GM21786 (cell line): ENCODE measurements at regions not wholly inside any gene's neighbourhood (a gene's known extent, or its start where the extent isn't known, plus 50 kb on each side); places are given as distances from the start of the nearest gene placed in this dataset.
"Not testable (repeated sequence)": the region's sequence is repeated elsewhere in the genome, so short reads cannot be mapped to it uniquely, and the experiment has no call there.

Source experiments
- ATAC-seq: cut with Tn5 transposase; IDR thresholded peaks from one replicate; pipeline ENCODE4 v1.9.1; 2021; ENCODE audit not compliant: unreplicated experiment

DNA sequence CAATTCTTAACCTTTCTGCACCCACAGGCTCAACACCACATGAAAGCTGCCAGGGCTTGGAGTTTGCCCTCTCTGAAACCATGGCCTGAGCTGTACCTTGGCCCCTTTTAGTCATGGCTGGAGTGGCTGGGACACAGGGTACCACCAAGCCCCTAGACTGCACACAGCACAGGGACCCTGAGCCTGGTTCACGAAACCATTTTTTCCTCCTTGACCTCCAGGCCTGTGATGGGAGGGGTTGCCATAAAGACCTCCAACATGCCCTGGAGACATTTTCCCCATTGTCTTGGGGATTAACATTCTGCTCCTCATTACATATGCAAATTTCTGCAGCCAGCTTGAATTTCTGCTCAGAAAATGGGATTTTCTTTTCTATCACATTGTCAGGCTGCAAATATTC lies 113.4 kb downstream of the XPNPEP1 start:
- ATAC-seq = not testable (repeated sequence)

GRCh38 chr10:109801191-109801590 lies 122.1 kb downstream of the XPNPEP1 start:
- ATAC-seq = not testable (repeated sequence)

- no peak for ATAC-seq
Measured at GRCh38 chr10:109790647-109791046, 132.7 kb downstream of the XPNPEP1 start.

DNA sequence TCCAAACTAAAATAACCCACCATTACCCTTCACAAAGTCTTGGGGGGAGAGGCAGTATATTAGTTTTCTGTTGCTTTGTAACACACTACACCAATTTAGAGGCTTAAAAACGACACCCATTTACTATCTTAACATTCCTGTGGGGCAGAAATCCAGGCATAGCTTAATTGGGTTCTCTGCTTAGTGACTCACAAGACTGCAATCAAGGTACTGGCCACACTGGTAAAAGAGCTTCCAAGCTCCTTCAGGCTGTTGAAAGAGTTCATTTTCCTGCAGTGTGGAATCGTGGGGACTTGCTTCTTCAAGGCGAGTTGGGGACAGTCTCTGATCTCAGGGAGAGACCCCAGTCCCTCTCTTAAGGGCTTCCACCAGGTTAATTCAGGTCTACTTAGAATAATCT lies 139.1 kb downstream of the XPNPEP1 start:
- ATAC-seq = no peak

GRCh38 chr10:109783286-109783685 lies 140.0 kb downstream of the XPNPEP1 start:
- no peak for ATAC-seq

GRCh38 chr10:109780997-109781396 lies 142.3 kb downstream of the XPNPEP1 start:
- no peak for ATAC-seq

GRCh38 chr10:109778993-109779392 lies 144.3 kb downstream of the XPNPEP1 start:
- ATAC-seq = no peak

- ATAC-seq = no peak
Measured at GRCh38 chr10:109774121-109774440, 149.2 kb downstream of the XPNPEP1 start.

- peak; percentile 44 for ATAC-seq
Measured at GRCh38 chr10:109773288-109774120, 149.8 kb downstream of the XPNPEP1 start.

- no peak for ATAC-seq
Measured at GRCh38 chr10:109770663-109771062, 152.6 kb downstream of the XPNPEP1 start.

DNA sequence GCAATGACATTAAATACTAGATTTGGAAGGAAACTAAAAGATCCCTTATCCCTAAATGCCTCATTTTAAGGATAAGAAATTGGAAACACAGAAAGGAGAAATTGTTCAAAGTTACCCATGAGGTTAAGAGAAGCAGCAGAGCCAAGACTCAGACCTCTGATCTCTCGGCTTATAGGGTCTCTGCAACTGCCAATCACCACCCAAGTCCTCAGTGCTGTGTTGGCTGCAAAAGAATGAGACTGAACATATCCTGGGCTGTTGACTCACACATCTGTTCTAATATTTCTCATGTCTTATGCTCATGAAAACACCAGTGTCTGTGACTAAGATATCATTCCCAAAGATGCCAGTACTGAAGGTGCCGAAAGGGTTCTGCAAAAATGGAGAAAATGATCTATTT lies 153.3 kb downstream of the XPNPEP1 start:
- no peak for ATAC-seq

- no peak for ATAC-seq
Measured at GRCh38 chr10:109765838-109766237, 157.5 kb downstream of the XPNPEP1 start.

DNA sequence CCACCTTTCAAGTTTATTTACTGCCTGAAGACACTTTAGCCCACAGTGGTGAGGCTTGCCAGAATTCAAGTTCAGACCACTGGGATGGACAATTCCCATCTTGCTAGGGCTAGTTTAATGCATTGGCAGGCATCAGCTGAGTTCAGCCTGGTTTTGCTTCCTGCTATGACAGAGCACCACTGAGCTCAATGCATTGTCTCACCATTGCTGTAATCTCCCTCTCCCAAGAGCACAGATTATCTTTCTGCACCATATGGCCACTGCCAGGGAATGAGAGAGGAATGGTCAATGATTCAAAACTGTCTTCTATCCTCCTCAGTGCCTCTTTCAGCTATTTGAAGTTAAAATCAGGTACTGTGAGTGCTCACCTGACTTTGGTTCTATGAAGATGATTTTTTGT lies 160.8 kb downstream of the XPNPEP1 start:
- ATAC-seq = no peak

DNA sequence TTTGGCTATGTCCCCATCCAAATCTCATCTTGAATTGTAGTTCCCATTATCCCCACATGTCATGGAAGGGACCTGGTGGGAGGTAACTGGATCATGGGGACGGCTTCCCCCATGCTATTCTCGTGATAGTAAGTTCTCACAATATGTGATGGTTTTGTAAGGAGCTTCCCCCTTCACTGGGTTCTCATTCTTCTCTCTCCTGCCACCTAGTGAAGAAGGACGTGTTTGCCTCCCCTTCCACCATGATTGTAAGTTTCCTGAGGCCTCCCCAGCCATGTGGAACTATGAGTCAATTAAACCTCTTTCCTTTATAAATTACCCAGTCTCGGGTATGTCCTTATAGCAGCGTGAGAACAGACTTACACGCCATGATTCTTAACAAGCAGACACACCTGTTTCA lies 165.6 kb downstream of the XPNPEP1 start:
- not testable (repeated sequence) for ATAC-seq

DNA sequence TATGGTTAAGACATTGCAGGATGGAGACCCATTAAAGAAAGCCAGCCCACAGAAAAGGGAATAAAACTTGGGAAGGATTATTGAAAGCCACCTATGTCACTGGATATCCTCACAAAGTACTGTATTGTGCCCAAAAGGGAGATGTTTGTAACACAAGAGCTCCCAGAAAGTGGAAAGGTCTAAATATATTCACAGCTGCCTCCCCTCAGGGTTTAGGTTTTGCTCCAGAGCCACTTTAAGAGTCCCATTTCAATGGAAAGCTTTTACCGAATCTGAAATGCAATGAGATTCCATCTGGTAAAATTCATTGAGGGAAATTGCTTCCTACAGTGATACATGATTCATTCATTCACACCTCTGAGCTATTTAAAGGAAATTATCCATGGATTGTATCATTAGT lies 176.4 kb downstream of the XPNPEP1 start:
- no peak for ATAC-seq

GRCh38 chr10:109744020-109744419 lies 179.3 kb downstream of the XPNPEP1 start:
- no peak for ATAC-seq

GRCh38 chr10:109743574-109743973 lies 179.7 kb downstream of the XPNPEP1 start:
- ATAC-seq = no peak

DNA sequence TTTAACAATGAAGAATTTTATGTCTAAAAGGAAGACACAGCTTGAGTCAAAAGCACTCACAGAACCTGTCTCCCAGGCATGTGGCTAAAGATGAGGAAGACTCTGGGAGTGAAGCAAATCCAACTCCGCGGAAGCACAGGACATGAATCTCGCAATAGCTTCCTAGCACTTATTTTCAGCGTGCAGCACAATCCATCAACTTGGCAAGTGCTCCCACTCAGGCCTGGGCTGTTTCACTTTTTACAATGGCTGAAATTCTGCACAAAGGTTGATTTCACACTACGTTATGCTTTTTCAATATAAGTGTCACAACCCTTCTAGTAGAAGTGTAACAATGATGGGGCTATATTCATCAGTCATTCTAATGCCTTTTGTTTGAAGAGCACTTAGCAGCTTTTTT lies 180.2 kb downstream of the XPNPEP1 start:
- ATAC-seq = no peak

DNA sequence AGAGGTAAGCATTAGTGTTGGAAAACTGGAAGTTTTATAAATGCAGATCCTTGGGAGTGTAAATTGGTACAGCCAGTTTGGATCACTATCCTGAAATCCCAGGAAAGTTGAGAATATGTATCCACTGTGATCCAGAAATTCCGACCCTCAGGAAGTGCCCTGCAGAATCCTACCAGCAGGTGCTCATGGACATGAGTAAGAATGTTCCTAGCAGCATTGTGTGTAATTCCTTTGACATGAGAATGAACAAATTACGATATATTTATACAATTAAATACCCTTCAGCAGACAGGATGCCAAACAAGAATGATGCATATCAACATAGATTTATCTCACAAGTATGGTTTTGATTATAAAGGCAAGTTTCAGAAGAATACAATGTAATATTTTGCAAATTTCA lies 181.6 kb downstream of the XPNPEP1 start:
- ATAC-seq = no peak

GRCh38 chr10:109740436-109740835 lies 182.9 kb downstream of the XPNPEP1 start:
- no peak for ATAC-seq

- ATAC-seq = no peak
Measured at GRCh38 chr10:109737626-109738025, 185.7 kb downstream of the XPNPEP1 start.

- ATAC-seq = no peak
Measured at GRCh38 chr10:109737009-109737408, 186.3 kb downstream of the XPNPEP1 start.

DNA sequence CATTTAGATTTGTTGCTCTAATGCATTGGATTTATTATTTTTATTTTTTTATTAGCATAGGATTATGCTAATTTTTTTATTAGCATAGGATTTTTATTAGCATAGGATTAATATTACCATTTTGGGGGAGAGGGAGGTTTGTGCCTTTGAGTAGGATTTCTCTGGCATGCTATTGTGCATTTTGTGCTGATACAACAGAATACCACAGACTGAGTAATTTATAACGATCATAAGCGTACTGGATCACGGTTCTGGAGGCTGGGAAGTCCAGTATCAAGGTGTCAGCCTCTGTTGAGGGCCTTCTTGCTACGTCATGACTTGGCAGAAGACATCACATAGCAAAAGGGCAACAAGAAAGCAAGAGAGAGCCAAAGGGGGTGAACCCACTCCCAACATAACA lies 187.5 kb downstream of the XPNPEP1 start:
- ATAC-seq = no peak
